ENCODE measurements at regions not wholly inside any gene's neighbourhood (a gene's known extent, or its start where the extent isn't known, plus 50 kb on each side); places are given as distances from the start of the nearest gene placed in this dataset.

DNA sequence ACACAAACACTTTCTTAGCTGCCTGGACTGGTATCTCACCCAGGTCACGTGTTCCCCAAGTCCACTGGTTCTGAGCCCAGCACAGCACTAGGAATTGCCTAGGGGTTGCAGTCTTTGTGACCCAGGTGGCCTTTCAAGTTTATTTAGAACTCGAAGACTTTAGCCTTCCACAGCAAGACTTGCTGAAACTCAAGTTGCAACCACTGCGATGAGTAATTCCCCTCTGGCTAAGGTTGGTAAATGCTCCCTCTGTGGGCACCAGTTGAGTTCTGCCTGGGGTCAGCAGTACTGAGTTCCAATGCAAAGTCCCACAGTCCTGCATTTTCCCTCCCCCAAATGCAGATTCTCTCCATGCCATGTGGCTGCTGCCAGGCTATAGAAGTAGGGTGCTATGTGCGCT is 77.6 kb upstream of the MOCS1 start:
- no peak for TF ChIP-seq POLR2A (IDR thresholded peaks at IDR 0.05)
- TF ChIP-seq, protein P1, sequence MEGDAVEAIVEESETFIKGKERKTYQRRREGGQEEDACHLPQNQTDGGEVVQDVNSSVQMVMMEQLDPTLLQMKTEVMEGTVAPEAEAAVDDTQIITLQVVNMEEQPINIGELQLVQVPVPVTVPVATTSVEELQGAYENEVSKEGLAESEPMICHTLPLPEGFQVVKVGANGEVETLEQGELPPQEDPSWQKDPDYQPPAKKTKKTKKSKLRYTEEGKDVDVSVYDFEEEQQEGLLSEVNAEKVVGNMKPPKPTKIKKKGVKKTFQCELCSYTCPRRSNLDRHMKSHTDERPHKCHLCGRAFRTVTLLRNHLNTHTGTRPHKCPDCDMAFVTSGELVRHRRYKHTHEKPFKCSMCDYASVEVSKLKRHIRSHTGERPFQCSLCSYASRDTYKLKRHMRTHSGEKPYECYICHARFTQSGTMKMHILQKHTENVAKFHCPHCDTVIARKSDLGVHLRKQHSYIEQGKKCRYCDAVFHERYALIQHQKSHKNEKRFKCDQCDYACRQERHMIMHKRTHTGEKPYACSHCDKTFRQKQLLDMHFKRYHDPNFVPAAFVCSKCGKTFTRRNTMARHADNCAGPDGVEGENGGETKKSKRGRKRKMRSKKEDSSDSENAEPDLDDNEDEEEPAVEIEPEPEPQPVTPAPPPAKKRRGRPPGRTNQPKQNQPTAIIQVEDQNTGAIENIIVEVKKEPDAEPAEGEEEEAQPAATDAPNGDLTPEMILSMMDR (IDR thresholded peaks at IDR 0.05): no peak
- no peak for TF ChIP-seq POLR2AphosphoS5 (IDR thresholded peaks at IDR 0.05)
- no peak for TF ChIP-seq EP300 (IDR thresholded peaks at IDR 0.05)

Measured in gastroesophageal sphincter (tissue), 3 donors.